ENCODE measurements at regions not wholly inside any gene's neighbourhood (a gene's known extent, or its start where the extent isn't known, plus 50 kb on each side); places are given as distances from the start of the nearest gene placed in this dataset.

DNA sequence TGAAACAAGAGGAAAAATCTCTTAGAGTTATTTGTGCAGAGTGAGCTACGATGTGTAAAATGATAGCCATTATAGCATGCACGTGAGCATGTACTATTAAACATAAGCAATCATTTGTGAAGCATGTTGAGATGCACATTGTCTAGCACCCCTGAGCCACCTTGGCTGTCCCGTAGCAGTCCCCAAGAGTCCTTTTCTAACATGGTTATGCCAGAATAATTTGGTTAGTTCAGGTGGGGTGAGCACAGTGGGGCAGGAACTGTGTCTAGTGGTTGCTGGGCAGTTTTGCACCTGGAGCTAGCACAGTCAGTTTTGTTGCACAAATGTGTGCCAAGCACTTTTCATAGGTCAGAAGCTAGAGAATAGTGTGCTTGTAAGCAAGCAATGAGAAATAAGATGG is 809.8 kb downstream of the RNF144A start:
- TF ChIP-seq SUZ12 (IDR thresholded peaks at IDR 0.05; ENCODE audit: extremely low read depth, insufficient read depth, insufficient read length) (no peak), ZNF274 (IDR thresholded peaks at IDR 0.05; ENCODE audit: low read depth, low read length) (no peak), YY1 (IDR thresholded peaks at IDR 0.05; ENCODE audit: insufficient read depth, insufficient read length) (no peak)

Data from NT2/D1 (cell line).